GM21447 (cell line): ENCODE measurements at regions not wholly inside any gene's neighbourhood (a gene's known extent, or its start where the extent isn't known, plus 50 kb on each side); places are given as distances from the start of the nearest gene placed in this dataset.

Experiments
- ATAC-seq: cut with Tn5 transposase; IDR thresholded peaks from one replicate; pipeline ENCODE4 v1.9.1; 2021; ENCODE audit not compliant: unreplicated experiment

- no peak for ATAC-seq
Measured at GRCh38 chr13:39232401-39232980, 194.2 kb downstream of the NHLRC3 start.

DNA sequence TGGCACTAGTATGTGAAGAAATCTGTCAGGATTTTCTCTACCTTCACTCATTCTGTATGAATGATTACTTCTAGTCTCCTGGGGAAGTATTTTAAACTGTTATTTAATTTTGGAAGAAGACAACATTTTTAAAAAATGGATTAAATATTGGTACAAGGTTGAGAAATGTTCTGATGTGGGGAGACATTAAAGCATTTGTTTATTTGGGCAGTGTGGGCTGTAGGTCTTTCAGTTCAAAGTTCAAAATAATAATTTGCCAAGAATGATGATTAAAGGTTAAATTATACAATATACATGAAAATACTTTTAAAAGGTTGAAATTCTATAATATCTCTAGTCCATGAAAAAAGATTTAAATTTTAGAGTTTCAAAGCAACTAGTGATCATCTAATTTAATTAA lies 194.7 kb downstream of the NHLRC3 start:
- no peak for ATAC-seq

DNA sequence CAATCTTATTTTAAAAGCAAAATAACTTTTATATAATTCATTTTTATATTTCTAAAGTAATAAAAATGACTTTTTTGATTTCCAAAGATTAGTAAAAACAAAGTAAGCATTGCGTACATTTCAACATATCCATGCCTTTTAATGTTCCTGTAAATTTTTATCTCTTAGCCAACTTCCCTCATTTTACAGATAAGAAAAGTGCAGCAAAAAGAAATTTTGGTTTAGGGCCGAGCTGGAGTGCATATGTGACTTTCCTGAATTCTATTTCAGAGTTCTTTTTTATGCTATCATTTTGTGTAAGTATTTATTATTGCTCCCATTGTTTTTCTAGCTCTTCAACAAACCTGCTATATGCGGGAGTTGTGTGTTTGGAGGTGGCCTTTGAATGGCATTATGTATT lies 195.3 kb downstream of the NHLRC3 start:
- ATAC-seq: no peak

DNA sequence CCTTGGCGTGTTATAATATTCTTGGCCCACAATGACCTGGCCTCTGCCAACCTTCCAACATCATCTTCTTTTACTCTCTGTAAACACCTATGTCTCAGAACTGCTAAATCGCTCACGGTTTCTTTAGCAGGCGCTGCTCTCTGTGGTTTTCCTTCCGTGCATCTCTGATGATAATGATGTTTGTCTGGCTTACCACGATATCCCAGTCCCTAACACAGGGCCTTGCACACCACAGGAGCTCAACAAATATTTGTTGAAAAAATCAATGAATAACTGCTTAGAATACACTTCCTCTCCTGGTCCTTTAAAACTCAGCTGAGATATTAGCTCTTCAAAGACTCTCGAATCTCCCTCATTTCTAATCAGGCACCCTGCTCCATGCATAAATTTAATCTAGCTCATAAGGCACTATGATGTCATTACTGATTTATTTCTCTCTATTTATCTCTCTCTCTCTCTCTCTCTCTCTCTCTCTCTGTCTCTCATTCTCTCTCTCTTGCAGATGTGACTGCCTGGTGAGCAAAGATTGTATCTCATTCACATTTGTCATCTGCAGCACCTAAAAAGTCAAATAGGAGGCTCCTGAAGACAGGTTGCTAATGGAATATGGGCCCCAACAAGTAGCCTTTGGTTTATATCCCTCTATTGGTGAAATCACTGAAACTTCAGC lies 206.4 kb downstream of the NHLRC3 start:
- ATAC-seq: no peak

DNA sequence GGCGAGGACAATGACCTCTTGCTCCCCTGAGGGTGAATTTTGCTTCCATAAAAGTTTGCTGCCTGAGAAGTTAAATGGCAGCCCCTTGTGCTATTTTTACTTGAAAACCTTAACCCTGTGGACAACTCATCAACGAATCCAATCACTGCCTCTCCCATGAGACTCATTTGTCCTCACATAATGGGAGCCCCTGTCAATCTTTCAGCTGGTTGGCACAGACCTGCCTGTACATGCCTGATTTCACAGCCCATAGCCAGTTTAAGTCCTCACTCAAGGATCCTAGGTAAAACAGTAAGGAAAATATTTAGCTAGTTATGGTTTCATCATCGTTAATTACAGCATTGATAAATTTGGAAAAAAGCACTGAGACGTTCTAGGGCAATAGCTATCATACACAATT lies 207.4 kb downstream of the NHLRC3 start:
- no peak for ATAC-seq

GRCh38 chr13:39249982-39250381 lies 211.7 kb downstream of the NHLRC3 start:
- ATAC-seq: no peak

- ATAC-seq: no peak
Measured at GRCh38 chr13:39250440-39250839, 212.2 kb downstream of the NHLRC3 start.

GRCh38 chr13:39251340-39251739 lies 213.1 kb downstream of the NHLRC3 start:
- no peak for ATAC-seq

GRCh38 chr13:39253774-39254173 lies 215.5 kb downstream of the NHLRC3 start:
- no peak for ATAC-seq

DNA sequence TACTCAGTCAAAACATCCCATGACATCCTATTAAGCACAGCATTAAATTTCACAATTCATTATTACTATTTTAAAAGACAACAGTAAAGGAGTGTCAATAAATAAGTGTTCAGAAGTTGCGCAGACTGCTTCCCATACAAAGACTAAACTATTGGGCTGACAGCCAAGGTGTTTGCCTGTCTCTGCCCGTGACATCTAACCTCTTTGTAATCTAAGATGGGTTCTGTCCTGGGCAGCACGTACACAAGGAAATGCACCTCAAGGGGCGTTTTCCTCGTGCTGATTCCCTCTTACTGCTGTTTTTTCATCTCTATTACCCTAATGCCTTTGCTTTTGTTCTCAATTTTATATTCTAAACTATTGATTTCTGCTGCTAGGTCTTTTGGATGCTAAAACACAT lies 216.3 kb downstream of the NHLRC3 start:
- no peak for ATAC-seq

- no peak for ATAC-seq
Measured at GRCh38 chr13:39257642-39258041, 219.4 kb downstream of the NHLRC3 start.

DNA sequence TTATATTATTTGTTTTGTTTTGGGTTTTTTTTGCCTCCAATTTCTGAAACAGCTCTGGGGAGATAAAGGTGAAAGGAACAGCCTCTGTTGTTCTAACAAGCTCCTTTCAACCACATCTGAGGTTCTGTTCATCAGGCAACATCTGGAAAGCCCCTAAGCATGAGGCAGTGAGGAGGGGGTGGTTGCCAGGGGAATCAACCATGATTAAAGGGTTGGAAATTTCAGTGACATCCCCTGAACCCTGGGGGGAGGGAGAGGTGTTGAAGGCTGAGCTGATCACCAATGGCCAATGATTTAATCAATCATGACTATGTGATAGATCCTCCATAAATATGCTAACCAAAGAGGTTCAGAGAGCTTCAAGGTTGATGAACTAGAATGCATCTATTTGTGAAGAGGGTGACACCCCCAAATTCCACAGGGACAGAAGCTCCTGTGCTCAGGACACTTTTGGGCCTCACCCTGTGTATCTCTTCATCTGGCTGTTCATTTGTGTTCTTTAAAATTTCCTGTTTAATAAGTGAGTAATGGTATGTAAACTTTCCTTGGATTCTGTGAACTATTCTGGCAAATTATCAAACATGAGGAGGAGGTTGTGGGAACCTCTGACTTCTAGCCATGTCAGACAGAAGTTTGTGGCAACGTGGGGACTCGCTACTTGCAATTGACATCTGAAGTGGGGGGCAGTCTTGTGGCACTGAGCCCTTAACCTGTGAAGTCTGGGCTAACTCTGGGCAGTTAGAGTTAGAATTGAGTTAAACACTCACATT lies 221.3 kb downstream of the NHLRC3 start:
- no peak for ATAC-seq

DNA sequence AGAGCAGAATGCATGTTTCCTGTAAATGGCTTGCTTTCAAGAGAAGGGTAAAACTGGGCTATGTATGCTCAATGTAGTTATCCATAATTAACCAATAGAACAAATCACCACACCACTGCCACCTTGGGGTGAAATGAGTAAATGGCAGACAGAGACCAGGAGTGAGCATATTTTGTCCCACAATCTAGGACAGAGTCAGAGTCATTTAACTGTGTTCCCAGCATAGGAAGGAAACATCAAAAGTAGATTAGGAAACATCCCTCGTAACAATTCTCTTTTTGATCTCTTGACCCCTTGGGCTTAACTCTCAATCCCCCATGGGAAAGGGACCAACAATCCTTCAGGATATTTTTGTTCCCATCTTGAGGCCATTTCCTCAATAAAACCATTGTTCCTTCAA lies 224.8 kb downstream of the NHLRC3 start:
- ATAC-seq: peak; percentile 82

DNA sequence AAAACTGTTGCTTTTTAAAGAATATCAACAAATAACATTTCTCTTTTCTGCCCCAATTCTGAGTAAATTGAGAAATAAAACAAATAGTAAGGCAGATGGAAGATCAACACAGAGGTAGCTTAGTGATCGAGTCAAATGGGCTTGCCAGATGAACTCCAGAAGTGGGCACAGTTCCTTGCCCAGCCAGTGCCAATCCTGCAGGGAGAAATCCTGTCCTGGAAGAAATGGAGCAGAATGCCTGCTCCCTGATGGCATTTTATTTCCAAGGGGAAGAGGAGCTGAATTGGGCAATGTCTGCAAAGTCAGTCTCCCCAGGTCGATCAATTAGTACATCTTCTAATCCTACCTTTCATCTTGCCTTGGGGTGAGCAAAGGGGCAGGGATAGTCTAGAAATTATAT lies 225.3 kb downstream of the NHLRC3 start:
- ATAC-seq: no peak

- ATAC-seq: no peak
Measured at GRCh38 chr13:39266426-39266825, 228.2 kb downstream of the NHLRC3 start.

- no peak for ATAC-seq
Measured at GRCh38 chr13:39268398-39268797, 230.1 kb downstream of the NHLRC3 start.

DNA sequence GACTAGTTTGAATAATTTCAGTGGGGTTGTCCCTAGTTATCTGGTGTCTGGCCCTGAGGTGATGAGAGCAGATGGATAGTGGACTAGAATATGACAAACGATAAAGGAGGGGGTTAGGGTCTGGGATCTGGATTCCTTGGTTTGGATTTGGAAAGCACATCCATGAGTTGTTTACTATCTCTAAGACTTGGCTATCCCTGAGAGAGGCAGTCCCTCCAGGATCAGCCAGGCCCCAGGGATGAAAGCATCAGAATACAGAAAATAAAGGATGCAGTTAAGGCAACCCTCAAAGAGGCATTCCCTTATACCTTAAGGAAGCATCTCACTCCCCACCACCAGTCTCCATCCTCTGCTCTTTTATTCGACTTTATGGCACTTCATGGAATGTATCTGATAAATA lies 230.7 kb downstream of the NHLRC3 start:
- ATAC-seq: no peak

DNA sequence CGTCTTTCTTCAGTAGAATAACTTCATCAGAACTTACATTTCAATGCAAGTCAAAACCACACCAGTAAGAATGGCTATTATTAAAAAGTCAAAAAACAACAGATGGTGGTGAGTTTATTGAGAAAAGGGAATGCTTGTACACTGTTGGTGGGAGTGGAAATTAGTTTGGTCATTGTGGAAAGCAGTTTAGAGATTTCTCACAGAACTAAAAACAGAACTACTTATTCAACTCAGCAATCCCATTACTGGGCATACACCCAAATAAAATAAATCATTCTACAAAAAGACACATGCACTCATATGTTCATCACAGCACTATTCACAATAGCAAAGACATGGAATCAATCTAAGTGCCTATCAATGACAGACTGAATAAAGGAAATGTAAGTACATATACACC lies 231.2 kb downstream of the NHLRC3 start:
- no peak for ATAC-seq

GRCh38 chr13:39272994-39273393 lies 234.7 kb downstream of the NHLRC3 start:
- no peak for ATAC-seq

GRCh38 chr13:39273953-39274738 lies 235.9 kb downstream of the NHLRC3 start:
- ATAC-seq: no peak

DNA sequence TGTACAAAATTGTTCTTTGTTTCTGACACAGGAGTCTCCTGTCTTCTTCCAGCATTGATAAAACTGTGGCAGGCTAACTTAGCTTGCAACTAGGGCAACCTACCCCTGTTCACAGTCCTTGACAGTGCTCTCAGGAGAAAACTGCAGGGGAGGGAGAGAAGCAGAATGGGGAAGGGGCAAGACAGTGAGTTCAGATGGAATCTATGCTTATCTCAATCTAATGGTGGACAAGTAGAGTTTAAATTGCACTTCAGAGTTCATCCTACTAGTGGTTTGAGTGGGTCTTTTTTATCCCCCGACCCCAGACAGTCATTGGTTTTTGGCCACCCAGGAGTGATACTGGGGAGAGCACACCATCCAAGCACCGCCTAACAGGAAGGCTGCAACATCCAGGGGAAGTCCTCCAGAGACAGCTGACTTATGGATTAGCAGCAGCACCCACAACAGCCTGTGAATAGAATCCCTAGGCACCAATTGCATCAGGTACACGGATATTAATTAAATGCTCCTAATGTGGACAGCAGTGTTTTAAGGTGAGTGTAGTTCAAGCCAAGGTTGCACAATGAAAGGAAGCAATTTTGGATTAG lies 236.6 kb downstream of the NHLRC3 start:
- no peak for ATAC-seq
